ENCODE measurements at regions not wholly inside any gene's neighbourhood (a gene's known extent, or its start where the extent isn't known, plus 50 kb on each side); places are given as distances from the start of the nearest gene placed in this dataset.

DNA sequence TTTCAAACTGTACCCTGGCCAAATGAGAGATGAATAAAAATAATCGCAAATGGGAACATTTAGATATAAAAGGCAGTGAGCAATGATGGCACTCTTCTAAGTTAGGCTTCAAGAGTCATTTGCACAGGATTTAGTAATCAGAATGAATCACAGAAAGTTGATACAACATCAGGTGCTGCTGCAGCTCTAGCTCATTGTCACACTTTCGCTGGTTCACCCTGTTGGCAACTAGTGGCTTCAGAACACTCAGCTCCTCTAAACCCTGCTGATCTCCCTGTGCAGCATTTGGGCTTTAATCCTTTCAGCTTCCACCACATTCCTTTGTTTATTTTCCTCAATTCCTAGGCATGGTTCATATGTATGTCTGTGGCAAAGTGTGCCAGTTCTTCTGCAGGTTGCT lies 2071.2 kb upstream of the CDH6 start:
- DNase-seq (ENCODE audit: low read depth) = no peak
- TF ChIP-seq, protein P1, sequence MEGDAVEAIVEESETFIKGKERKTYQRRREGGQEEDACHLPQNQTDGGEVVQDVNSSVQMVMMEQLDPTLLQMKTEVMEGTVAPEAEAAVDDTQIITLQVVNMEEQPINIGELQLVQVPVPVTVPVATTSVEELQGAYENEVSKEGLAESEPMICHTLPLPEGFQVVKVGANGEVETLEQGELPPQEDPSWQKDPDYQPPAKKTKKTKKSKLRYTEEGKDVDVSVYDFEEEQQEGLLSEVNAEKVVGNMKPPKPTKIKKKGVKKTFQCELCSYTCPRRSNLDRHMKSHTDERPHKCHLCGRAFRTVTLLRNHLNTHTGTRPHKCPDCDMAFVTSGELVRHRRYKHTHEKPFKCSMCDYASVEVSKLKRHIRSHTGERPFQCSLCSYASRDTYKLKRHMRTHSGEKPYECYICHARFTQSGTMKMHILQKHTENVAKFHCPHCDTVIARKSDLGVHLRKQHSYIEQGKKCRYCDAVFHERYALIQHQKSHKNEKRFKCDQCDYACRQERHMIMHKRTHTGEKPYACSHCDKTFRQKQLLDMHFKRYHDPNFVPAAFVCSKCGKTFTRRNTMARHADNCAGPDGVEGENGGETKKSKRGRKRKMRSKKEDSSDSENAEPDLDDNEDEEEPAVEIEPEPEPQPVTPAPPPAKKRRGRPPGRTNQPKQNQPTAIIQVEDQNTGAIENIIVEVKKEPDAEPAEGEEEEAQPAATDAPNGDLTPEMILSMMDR (IDR thresholded peaks at IDR 0.05; ENCODE audit: insufficient read depth, low read depth, low read length, missing control alignments) = no peak
- no peak overlapping the region for H3K4me3 ChIP-seq (ENCODE audit: low read length)

DNA sequence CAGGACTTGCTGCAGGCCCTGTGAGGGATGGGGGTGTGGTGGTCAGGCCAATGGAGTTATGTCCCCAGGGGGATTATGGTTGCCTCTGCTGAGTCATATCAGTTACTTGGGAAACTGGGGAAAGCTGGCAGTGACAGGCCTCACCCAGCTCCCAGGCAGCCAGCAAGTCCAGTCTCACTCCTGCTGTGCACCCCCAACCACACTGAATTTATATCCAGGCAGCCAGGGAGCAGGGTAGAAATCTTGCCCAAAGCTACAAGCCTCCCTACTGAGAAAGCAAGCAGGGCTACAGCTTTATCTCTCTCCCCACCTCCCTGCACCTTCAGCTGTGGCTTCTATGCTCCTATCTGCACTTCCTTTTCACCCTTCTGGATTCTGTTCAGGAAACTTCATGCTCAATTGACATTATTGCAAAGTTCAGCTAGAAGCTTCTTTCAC lies 2076.0 kb upstream of the CDH9 start:
- TF ChIP-seq, protein P1 (IDR thresholded peaks at IDR 0.05; ENCODE audit: insufficient read depth, low read depth, low read length, missing control alignments) = no peak
- H3K4me3 ChIP-seq (ENCODE audit: low read length) = no peak overlapping the region
- DNase-seq (ENCODE audit: low read depth) = no peak

DNA sequence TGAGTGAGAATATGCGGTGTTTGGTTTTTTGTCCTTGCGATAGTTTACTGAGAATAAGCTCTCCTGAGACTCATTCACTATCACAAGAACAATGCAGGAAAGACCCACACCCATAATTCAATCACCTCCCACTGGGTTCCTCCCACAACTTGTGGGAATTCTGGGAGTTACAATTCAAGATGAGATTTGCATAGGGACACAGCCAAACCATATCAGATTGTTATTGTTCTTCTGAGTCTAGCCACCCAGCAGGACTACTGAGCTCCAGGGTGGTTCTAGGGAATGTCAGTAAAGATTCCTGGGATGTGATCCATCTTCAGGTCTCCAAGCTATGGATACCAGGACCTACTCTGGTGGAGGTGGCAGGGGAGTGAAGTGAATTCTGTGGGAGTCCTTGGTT lies 2075.1 kb upstream of the CDH9 start:
- H3K4me3 ChIP-seq (ENCODE audit: low read length) = no peak overlapping the region
- TF ChIP-seq, protein P1 (IDR thresholded peaks at IDR 0.05; ENCODE audit: insufficient read depth, low read depth, low read length, missing control alignments) = no peak
- DNase-seq (ENCODE audit: low read depth) = no peak

DNA sequence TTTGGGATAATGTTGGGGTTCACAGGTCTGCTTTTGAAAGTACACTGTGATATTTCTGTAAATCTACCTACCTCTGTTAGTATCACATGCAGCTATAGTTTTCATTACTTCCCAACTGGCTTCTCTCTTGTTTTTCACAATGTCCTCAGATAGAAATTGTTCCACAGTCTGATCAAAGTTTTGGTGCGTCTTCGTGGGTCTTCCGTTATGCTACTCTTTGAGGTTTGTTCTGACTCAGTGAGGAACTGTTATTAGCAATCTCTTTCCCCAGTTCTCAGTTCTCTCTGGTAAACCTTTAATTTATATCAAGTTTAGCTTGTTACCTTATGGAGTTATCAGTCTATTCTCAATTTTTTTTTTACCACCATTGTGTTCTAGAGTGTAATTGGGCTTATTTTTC lies 2061.2 kb upstream of the CDH9 start:
- no peak overlapping the region for H3K4me3 ChIP-seq (ENCODE audit: low read length)
- no peak for DNase-seq (ENCODE audit: low read depth)
- TF ChIP-seq, protein P1 (IDR thresholded peaks at IDR 0.05; ENCODE audit: insufficient read depth, low read depth, low read length, missing control alignments) = no peak

DNA sequence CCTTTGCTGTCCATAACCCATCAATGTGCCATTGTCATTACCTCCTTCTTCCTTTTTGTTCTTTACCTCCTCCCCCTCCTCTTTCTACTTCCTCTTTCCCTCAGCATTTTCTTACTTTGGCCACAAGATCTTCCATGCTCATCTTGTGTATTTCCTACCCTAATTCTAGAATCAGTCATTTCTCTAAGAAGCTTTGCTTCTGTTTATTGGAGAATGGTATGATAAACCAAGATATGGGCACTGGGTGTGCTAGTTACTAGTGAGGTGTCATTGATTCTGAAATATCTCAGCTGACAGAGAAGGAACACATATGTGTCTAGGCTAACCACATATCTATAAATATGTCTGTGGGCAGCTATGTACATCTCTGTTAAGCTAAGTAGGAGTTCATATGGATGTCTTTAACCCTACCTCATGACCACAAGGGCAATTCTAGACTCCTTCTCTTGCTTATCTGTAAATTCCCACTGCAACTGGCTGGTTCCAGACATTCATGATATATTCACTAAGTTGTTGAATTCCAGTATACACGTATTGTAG lies 2051.3 kb upstream of the CDH9 start:
- TF ChIP-seq, protein P1 (IDR thresholded peaks at IDR 0.05; ENCODE audit: insufficient read depth, low read depth, low read length, missing control alignments) = no peak
- DNase-seq (ENCODE audit: low read depth) = no peak
- H3K4me3 ChIP-seq (ENCODE audit: low read length) = no peak overlapping the region

DNA sequence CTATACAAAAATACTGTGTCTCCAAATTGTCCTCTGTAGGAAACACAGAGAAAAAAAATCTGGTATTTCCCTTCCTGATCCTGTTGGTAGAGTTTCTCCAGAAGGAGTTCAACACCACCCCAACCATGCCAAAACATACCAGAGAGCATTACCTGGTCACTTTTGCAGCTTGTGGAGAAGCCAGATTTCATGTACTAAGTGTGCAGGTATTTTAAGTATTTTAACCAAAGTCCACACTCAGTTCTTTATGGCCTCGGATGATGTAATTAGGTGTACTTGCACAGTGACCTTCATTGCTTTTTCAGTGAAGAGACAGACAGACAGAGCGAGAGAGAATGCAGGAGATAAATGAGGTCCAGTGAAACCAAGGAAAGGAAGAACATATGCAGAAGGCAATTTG lies 2046.8 kb upstream of the CDH9 start:
- no peak for DNase-seq (ENCODE audit: low read depth)
- no peak overlapping the region for H3K4me3 ChIP-seq (ENCODE audit: low read length)
- TF ChIP-seq, protein P1 (IDR thresholded peaks at IDR 0.05; ENCODE audit: insufficient read depth, low read depth, low read length, missing control alignments) = no peak

DNA sequence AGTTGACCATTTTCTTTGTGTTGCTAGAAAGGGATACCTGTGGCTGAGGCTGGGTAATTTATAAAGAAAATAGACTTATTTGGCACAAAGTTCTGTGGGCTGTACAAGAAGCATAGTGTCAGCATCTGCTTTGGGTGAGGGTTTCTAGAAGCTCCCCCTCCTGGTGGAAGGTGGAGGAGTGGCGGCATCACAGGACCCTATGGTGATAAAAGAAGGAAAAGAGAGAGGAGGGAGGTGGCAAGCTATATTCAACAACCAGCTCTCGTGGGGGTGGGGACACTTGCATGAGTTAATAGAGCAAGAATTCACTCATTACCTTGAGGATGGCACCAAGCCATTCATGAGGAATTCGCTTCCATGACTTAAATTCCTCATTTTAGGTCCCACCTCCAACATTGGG lies 2041.4 kb upstream of the CDH9 start:
- DNase-seq (ENCODE audit: low read depth) = no peak
- TF ChIP-seq, protein P1 (IDR thresholded peaks at IDR 0.05; ENCODE audit: insufficient read depth, low read depth, low read length, missing control alignments) = no peak
- H3K4me3 ChIP-seq (ENCODE audit: low read length) = no peak overlapping the region

Data from epithelial cell of esophagus (primary cell).